Activated CD4-positive, alpha-beta memory T cell treated with anti-CD3 and anti-CD28 coated beads, Interleukin-2, amount 10 ng/mL, durations not matched to agents 7 days and 5 days (primary cell): ENCODE measurements at regions not wholly inside any gene's neighbourhood (a gene's known extent, or its start where the extent isn't known, plus 50 kb on each side); places are given as distances from the start of the nearest gene placed in this dataset.

Experiments
- CTCF ChIA-PET: fragments of 350-600 bp; sonication (Branson Sonifier 250); formaldehyde crosslinking; loops from one replicate; lab custom pipeline; 2021; ENCODE audit warnings: antibody characterized with exemption, inconsistent platforms; lab: Charles Lee
- POLR2A ChIA-PET: fragments of 350-600 bp; sonication (Branson Sonifier 250); formaldehyde crosslinking; loops from one replicate; lab custom pipeline; 2021; ENCODE audit warnings: antibody characterized with exemption; lab: Charles Lee
- DNase-seq: peaks from one replicate; pipeline ENCODE4 v3.0.0-alpha.2; 2020
- H3K27ac Mint-ChIP-seq: one replicate; pipeline ENCODE4 v1.8.0; 2021; ENCODE audit warnings: mild to moderate bottlenecking, mixed read lengths
- H3K27me3 Mint-ChIP-seq: one replicate; pipeline ENCODE4 v1.8.0; 2021; ENCODE audit warnings: mixed read lengths
- H3K36me3 Mint-ChIP-seq: one replicate; pipeline ENCODE4 v1.8.0; 2021; ENCODE audit warnings: low read depth, mixed read lengths
- H3K4me1 Mint-ChIP-seq: one replicate; pipeline ENCODE4 v1.8.0; 2021; ENCODE audit warnings: mixed read lengths
- H3K4me3 Mint-ChIP-seq: one replicate; pipeline ENCODE4 v1.8.0; 2021; ENCODE audit warnings: mild to moderate bottlenecking, mixed read lengths
- H3K9me3 Mint-ChIP-seq: one replicate; pipeline ENCODE4 v1.8.0; 2021; ENCODE audit warnings: mixed read lengths

DNA sequence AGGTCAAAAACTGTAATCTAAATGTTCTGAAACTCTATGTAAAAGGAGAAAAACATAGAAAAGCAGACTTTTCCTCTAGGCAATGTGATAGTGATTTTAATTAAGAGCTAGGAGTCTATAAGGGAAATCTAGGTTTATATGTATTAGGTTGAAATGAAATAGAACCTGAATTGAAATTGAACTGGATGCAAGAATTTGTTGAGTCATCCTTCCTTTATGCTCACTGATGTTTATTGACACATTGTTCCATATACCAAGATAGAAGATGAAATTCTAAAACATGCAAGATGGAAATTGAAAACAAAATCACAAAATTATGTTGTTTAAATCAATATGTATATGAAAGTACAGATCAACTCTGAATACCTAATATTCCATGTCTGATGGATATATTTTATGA is 170.4 kb upstream of the FLRT2 start:
- H3K27ac Mint-ChIP-seq: no peak overlapping the region
- no peaks in the 10 kb centered on the region for H3K4me1 Mint-ChIP-seq
- H3K36me3 Mint-ChIP-seq: no peaks in the 10 kb centered on the region
- no peaks in the 10 kb centered on the region for H3K27me3 Mint-ChIP-seq
- DNase-seq: no peak
- H3K9me3 Mint-ChIP-seq: no peaks in the 10 kb centered on the region
- ChIA-PET CTCF (no interaction called here), POLR2A (no interaction called here)
- no peak overlapping the region for H3K4me3 Mint-ChIP-seq

- H3K36me3 Mint-ChIP-seq: no peaks in the 10 kb centered on the region
- ChIA-PET CTCF (no interaction called here), POLR2A (no interaction called here)
- DNase-seq: no peak
- no peak overlapping the region for H3K27ac Mint-ChIP-seq
- H3K27me3 Mint-ChIP-seq: no peaks in the 10 kb centered on the region
- H3K4me1 Mint-ChIP-seq: no peaks in the 10 kb centered on the region
- peaks cover 8% of the 10 kb centered on the region for H3K9me3 Mint-ChIP-seq
- no peak overlapping the region for H3K4me3 Mint-ChIP-seq
Observed at GRCh38 chr14:85363358-85363757, 166.6 kb upstream of the FLRT2 start.

DNA sequence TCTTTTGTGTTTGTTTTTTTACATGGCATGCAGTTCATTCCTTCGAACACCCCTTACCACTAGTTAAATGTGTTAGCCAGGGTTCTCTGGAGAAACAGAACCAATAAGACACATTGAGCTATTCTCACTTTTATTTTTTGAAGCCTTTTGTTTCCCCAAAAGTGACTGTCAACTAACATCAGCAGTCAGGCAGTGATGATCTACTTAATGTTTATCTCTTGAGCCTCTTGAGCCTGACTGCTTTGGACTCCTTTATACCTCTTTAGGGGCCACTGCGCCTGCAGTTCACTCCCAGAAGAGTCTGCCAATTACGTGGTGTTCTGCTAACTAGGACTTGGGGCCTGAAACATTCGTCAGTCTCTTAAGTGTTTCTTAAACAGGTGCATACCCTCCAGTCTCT is 163.7 kb upstream of the FLRT2 start:
- H3K4me3 Mint-ChIP-seq: no peak overlapping the region
- no peaks in the 10 kb centered on the region for H3K4me1 Mint-ChIP-seq
- CTCF ChIA-PET: no interaction called here
- H3K9me3 Mint-ChIP-seq: peaks cover 8% of the 10 kb centered on the region
- no peaks in the 10 kb centered on the region for H3K36me3 Mint-ChIP-seq
- DNase-seq: no peak
- no peak overlapping the region for H3K27ac Mint-ChIP-seq
- POLR2A ChIA-PET: no interaction called here
- H3K27me3 Mint-ChIP-seq: no peaks in the 10 kb centered on the region

DNA sequence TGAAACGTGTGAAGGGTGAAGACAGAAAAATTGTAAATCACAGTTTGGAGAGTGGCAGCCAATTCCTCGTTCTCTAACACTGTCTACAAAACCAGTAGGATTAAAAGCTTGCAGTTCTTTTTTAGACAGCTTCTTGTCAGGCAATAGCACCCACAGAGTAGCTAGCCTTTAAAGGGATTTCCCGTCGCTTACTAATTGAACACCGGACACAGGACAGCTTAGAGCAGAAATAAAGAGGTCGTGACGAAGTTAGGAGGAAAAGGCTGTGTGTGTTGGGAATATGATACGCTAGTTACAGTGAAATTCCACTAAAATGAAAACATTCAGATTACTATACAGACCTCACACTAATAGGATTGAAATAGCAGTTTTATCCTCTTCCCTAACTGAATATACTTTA is 149.1 kb upstream of the FLRT2 start:
- Mint-ChIP-seq H3K9me3 (no peaks in the 10 kb centered on the region), H3K36me3 (no peaks in the 10 kb centered on the region), H3K27me3 (no peaks in the 10 kb centered on the region), H3K27ac (no peak overlapping the region), H3K4me3 (no peak overlapping the region), H3K4me1 (no peaks in the 10 kb centered on the region)
- no peak for DNase-seq
- ChIA-PET CTCF (no interaction called here), POLR2A (no interaction called here)

DNA sequence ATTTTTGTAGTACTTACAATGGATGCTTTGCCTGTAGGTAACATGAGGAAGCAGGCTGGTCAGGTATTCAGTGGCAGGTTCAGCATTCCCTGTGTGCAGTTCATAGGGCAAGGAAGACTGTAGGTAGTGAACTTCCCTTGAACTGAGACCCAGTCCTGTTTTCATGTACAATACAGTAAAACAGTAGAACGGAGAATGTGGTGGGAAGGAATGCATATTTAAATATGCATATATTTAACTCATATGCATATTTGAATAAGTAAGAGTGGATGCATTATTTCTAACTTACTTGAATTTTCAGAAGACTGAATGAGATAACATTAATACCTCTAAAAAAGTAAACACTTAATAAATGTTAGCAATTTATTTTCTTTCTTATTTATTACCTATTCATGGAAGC is 147.6 kb upstream of the FLRT2 start:
- Mint-ChIP-seq H3K9me3 (no peaks in the 10 kb centered on the region), H3K36me3 (no peaks in the 10 kb centered on the region), H3K4me3 (no peak overlapping the region), H3K27ac (no peak overlapping the region), H3K27me3 (no peaks in the 10 kb centered on the region), H3K4me1 (no peaks in the 10 kb centered on the region)
- ChIA-PET CTCF (no interaction called here), POLR2A (no interaction called here)
- DNase-seq: no peak

DNA sequence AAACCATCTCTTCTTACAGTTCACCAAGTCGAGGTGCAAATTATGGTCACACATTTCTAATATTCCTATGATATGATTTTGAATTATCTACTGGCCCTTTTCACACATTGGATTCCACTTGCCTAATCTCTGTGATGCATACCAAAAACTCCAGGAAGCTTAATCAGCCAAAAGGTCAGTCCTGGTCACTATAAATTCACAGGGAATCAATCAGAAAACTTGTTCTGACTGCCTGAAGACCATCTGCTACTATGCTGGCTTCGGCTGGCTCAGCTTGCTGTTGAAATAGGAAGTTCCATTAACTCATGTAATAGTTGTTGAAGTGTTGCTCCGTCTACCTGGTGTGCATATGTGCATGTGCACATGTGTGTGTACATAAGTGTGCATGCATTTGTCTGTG is 142.8 kb upstream of the FLRT2 start:
- ChIA-PET CTCF (no interaction called here), POLR2A (no interaction called here)

DNA sequence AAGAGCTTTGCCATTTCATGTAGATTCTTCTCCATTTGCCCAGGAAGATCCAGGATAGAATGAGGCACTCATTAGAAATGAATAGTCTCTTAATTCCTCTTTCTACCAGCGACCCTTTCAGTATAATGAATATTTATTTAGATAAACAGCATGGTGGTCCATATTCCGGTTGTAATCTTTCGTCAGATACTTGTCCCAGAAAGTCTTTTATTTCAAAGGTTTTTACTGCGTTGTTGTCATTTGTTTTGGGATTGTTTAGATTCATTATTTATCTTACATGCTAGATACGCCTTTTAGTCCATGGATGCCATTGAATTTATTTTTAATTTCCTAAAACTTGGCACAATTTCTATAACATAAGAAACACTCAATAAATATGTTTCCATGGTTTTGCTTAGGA is 139.7 kb upstream of the FLRT2 start:
- no peaks in the 10 kb centered on the region for H3K36me3 Mint-ChIP-seq
- H3K4me1 Mint-ChIP-seq: no peaks in the 10 kb centered on the region
- H3K27me3 Mint-ChIP-seq: no peaks in the 10 kb centered on the region
- no peak overlapping the region for H3K4me3 Mint-ChIP-seq
- H3K27ac Mint-ChIP-seq: no peak overlapping the region
- POLR2A ChIA-PET: no interaction called here
- DNase-seq: no peak
- CTCF ChIA-PET: no interaction called here
- no peaks in the 10 kb centered on the region for H3K9me3 Mint-ChIP-seq

More for the DNA sequence above, 142.8 kb upstream of the FLRT2 start:
- Mint-ChIP-seq H3K4me3 (no peak overlapping the region), H3K9me3 (no peaks in the 10 kb centered on the region), H3K36me3 (no peaks in the 10 kb centered on the region), H3K27ac (no peak overlapping the region), H3K27me3 (no peaks in the 10 kb centered on the region), H3K4me1 (no peaks in the 10 kb centered on the region)
- no peak for DNase-seq

- POLR2A ChIA-PET: no interaction called here
- Mint-ChIP-seq H3K36me3 (no peaks in the 10 kb centered on the region), H3K9me3 (peaks cover 3% of the 10 kb centered on the region), H3K4me3 (no peak overlapping the region), H3K4me1 (no peaks in the 10 kb centered on the region), H3K27ac (no peak overlapping the region), H3K27me3 (no peaks in the 10 kb centered on the region)
- CTCF ChIA-PET: no interaction called here
- DNase-seq: no peak
Observed at GRCh38 chr14:85391455-85391854, 138.5 kb upstream of the FLRT2 start.

GRCh38 chr14:85391892-85392291 is 138.1 kb upstream of the FLRT2 start:
- Mint-ChIP-seq H3K27me3 (no peaks in the 10 kb centered on the region), H3K27ac (no peak overlapping the region), H3K9me3 (peaks cover 3% of the 10 kb centered on the region), H3K36me3 (no peaks in the 10 kb centered on the region), H3K4me1 (no peaks in the 10 kb centered on the region), H3K4me3 (no peak overlapping the region)
- DNase-seq: no peak
- ChIA-PET POLR2A (no interaction called here), CTCF (no interaction called here)

- DNase-seq: no peak
Observed at GRCh38 chr14:85399186-85399585, 130.8 kb upstream of the FLRT2 start.

GRCh38 chr14:85400678-85401077 is 129.3 kb upstream of the FLRT2 start:
- DNase-seq: no peak
- Mint-ChIP-seq H3K27ac (no peak overlapping the region), H3K9me3 (peaks cover 9% of the 10 kb centered on the region), H3K36me3 (no peaks in the 10 kb centered on the region), H3K4me1 (no peaks in the 10 kb centered on the region), H3K4me3 (no peak overlapping the region), H3K27me3 (no peaks in the 10 kb centered on the region)
- ChIA-PET POLR2A (no interaction called here), CTCF (no interaction called here)

More at GRCh38 chr14:85399186-85399585, 130.8 kb upstream of the FLRT2 start:
- no peak overlapping the region for H3K27ac Mint-ChIP-seq
- H3K4me1 Mint-ChIP-seq: no peaks in the 10 kb centered on the region
- no peak overlapping the region for H3K4me3 Mint-ChIP-seq
- ChIA-PET POLR2A (no interaction called here), CTCF (no interaction called here)
- no peaks in the 10 kb centered on the region for H3K27me3 Mint-ChIP-seq
- H3K9me3 Mint-ChIP-seq: peaks cover 9% of the 10 kb centered on the region
- H3K36me3 Mint-ChIP-seq: no peaks in the 10 kb centered on the region

- DNase-seq: no peak
- no peaks in the 10 kb centered on the region for H3K27me3 Mint-ChIP-seq
- no peak overlapping the region for H3K27ac Mint-ChIP-seq
- H3K9me3 Mint-ChIP-seq: peaks cover 5% of the 10 kb centered on the region
- ChIA-PET POLR2A (no interaction called here), CTCF (no interaction called here)
- H3K4me3 Mint-ChIP-seq: no peak overlapping the region
- no peaks in the 10 kb centered on the region for H3K4me1 Mint-ChIP-seq
- no peaks in the 10 kb centered on the region for H3K36me3 Mint-ChIP-seq
Observed at GRCh38 chr14:85401384-85401783, 128.6 kb upstream of the FLRT2 start.

GRCh38 chr14:85402569-85403162 is 127.3 kb upstream of the FLRT2 start:
- Mint-ChIP-seq H3K4me3 (no peak overlapping the region), H3K27me3 (no peaks in the 10 kb centered on the region), H3K4me1 (no peaks in the 10 kb centered on the region), H3K9me3 (peaks cover 5% of the 10 kb centered on the region), H3K27ac (no peak overlapping the region), H3K36me3 (no peaks in the 10 kb centered on the region)
- ChIA-PET POLR2A (no interaction called here), CTCF (no interaction called here)
- DNase-seq: no peak

DNA sequence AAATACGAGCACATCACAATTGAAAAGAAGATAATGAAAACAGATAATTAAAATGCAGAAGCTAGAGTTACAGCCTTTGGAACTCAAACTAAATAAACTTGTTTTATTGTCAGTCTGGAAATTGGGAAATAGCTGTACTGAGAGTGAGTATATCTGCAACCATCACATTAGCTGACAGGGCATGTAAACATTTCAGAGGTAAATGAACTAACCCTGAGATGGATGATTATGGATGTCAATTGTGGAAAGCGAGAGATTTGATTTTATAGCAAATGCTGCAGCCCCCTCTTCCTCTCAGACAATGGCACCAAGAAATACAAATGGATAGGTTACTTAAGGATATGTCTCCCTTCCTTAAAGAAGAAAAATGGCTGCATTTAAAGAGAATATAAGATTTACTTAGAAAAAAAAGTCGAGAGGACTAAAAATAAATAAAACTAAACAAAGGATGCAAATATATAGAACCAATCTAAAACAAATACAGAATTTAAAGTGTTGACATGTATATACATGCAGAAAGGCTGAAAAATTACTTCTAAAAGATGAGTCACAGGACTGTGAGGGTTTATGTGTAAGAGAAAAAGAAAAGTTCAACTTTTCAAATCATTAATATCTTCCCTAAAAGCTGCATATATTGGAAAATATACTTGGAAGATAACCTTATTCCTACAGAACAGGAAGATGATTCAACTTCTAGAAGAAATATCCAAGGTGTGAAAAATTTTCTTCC is 120.3 kb upstream of the FLRT2 start:
- H3K27ac Mint-ChIP-seq: no peak overlapping the region
- no peaks in the 10 kb centered on the region for H3K4me1 Mint-ChIP-seq

More for the DNA sequence above, 120.3 kb upstream of the FLRT2 start:
- Mint-ChIP-seq H3K9me3 (peaks cover 8% of the 10 kb centered on the region), H3K4me3 (no peak overlapping the region), H3K36me3 (no peaks in the 10 kb centered on the region), H3K27me3 (no peaks in the 10 kb centered on the region)
- POLR2A ChIA-PET: no interaction called here
- no peak for DNase-seq
- CTCF ChIA-PET: no interaction called here
